Kidney epithelial cell (primary cell): ENCODE measurements at regions not wholly inside any gene's neighbourhood (a gene's known extent, or its start where the extent isn't known, plus 50 kb on each side); places are given as distances from the start of the nearest gene placed in this dataset.
A peak's percentile ranks its signal among the peaks of the same experiment; 100 is the strongest.

Source experiments
- DNase-seq: peaks from one replicate; pipeline ENCODE4 v3.0.0-alpha.2; 2010; ENCODE audit warnings: low read depth
- H3K27me3 ChIP-seq: 2 replicates; pipeline ENCODE4 v1.6.0; 2011; ENCODE audit warnings: low read length; ENCODE audit not compliant: control insufficient read depth, insufficient read depth
- H3K36me3 ChIP-seq: 2 replicates; pipeline ENCODE4 v1.5.1; 2011; ENCODE audit warnings: low read length; ENCODE audit not compliant: control insufficient read depth, insufficient read depth
- H3K4me3 ChIP-seq: 2 replicates; pipeline ENCODE4 v1.5.1; 2011; ENCODE audit warnings: low read depth, mild to moderate bottlenecking, control low read depth, low read length
- CTCF ChIP-seq: IDR thresholded peaks from 2 replicates; pipeline ENCODE4 v1.5.1; 2011; ENCODE audit warnings: mild to moderate bottlenecking, moderate library complexity, low read length, control low read depth, inconsistent platforms; ENCODE audit not compliant: insufficient read depth, poor library complexity, severe bottlenecking

GRCh38 chr10:80917636-80918035 is 379.9 kb downstream of the SH2D4B start:
- DNase-seq, result no peak
- H3K27me3 ChIP-seq, result no peaks in the 10 kb centered on the region
- no peak overlapping the region for H3K4me3 ChIP-seq
- H3K36me3 ChIP-seq, result no peaks in the 10 kb centered on the region
- TF ChIP-seq CTCF, result no peak

- DNase-seq, result no peak
- Histone ChIP-seq H3K27me3 (no peaks in the 10 kb centered on the region), H3K4me3 (no peak overlapping the region), H3K36me3 (no peaks in the 10 kb centered on the region)
- TF ChIP-seq CTCF, result no peak
Observed at GRCh38 chr10:80921032-80921431, 383.3 kb downstream of the SH2D4B start.

GRCh38 chr10:80924063-80924952 is 386.6 kb downstream of the SH2D4B start:
- Histone ChIP-seq H3K27me3 (no peaks in the 10 kb centered on the region), H3K4me3 (no peak overlapping the region), H3K36me3 (no peaks in the 10 kb centered on the region)
- TF ChIP-seq CTCF, result peak; percentile 42
- DNase-seq, result no peak

- no peak for TF ChIP-seq CTCF
- DNase-seq, result no peak
- H3K4me3 ChIP-seq, result no peak overlapping the region
- H3K27me3 ChIP-seq, result no peaks in the 10 kb centered on the region
- H3K36me3 ChIP-seq, result no peaks in the 10 kb centered on the region
Observed at GRCh38 chr10:80927419-80928078, 389.8 kb downstream of the SH2D4B start.

GRCh38 chr10:80938903-80939302 is 401.2 kb downstream of the SH2D4B start:
- DNase-seq, result no peak
- H3K4me3 ChIP-seq, result no peak overlapping the region
- H3K27me3 ChIP-seq, result no peaks in the 10 kb centered on the region
- H3K36me3 ChIP-seq, result no peaks in the 10 kb centered on the region
- TF ChIP-seq CTCF, result no peak
